Progenitor cell of endocrine pancreas (in vitro differentiated cells): ENCODE measurements at regions not wholly inside any gene's neighbourhood (a gene's known extent, or its start where the extent isn't known, plus 50 kb on each side); places are given as distances from the start of the nearest gene placed in this dataset.

Experiments used
- DNase-seq: peaks from one replicate; pipeline ENCODE4 v3.0.0; 2021; ENCODE audit warnings: low spot score; ENCODE audit not compliant: unreplicated experiment
- H3K27ac Mint-ChIP-seq: 2 replicates; pipeline ENCODE4 v1.8.0; 2021; ENCODE audit warnings: mild to moderate bottlenecking, moderate library complexity, mixed read lengths
- H3K27me3 Mint-ChIP-seq: 2 replicates; pipeline ENCODE4 v1.8.0; 2021; ENCODE audit warnings: mixed read lengths
- H3K36me3 Mint-ChIP-seq: 2 replicates; pipeline ENCODE4 v1.8.0; 2022; ENCODE audit warnings: mixed read lengths; ENCODE audit not compliant: insufficient read depth
- H3K4me1 Mint-ChIP-seq: 2 replicates; pipeline ENCODE4 v1.8.0; 2021; ENCODE audit warnings: low read depth, mixed read lengths
- H3K4me3 Mint-ChIP-seq: 2 replicates; pipeline ENCODE4 v1.8.0; 2021; ENCODE audit warnings: low read depth, mild to moderate bottlenecking, moderate library complexity, mixed read lengths
- H3K9me3 Mint-ChIP-seq: 2 replicates; pipeline ENCODE4 v1.8.0; 2021; ENCODE audit warnings: low read depth, mixed read lengths
- CTCF ChIP-seq: fragments of 200-600 bp; sonication (generic); IDR thresholded peaks from one replicate; pipeline ENCODE4 v1.5.0; 2021; ENCODE audit warnings: antibody characterized with exemption, mild to moderate bottlenecking; ENCODE audit not compliant: unreplicated experiment

- no peak overlapping the region for H3K4me3 Mint-ChIP-seq
- TF ChIP-seq CTCF, result no peak
- no peaks in the 10 kb centered on the region for H3K36me3 Mint-ChIP-seq
- H3K27me3 Mint-ChIP-seq, result peaks cover 32% of the 10 kb centered on the region
- no peaks in the 10 kb centered on the region for H3K9me3 Mint-ChIP-seq
- no peak overlapping the region for H3K27ac Mint-ChIP-seq
- DNase-seq, result no peak
- H3K4me1 Mint-ChIP-seq, result peaks cover 14% of the 10 kb centered on the region
Measured at GRCh38 chr2:104416339-104417000, 437.4 kb upstream of the POU3F3 start.

- Mint-ChIP-seq H3K9me3 (no peaks in the 10 kb centered on the region), H3K4me3 (no peak overlapping the region), H3K27me3 (peaks cover 10% of the 10 kb centered on the region), H3K36me3 (no peaks in the 10 kb centered on the region), H3K27ac (no peak overlapping the region), H3K4me1 (peaks cover 11% of the 10 kb centered on the region)
- TF ChIP-seq CTCF, result no peak
- no peak for DNase-seq
Measured at GRCh38 chr2:104420420-104420819, 433.5 kb upstream of the POU3F3 start.

- Mint-ChIP-seq H3K27me3 (peaks cover 5% of the 10 kb centered on the region), H3K36me3 (no peaks in the 10 kb centered on the region), H3K9me3 (no peaks in the 10 kb centered on the region), H3K4me3 (no peak overlapping the region), H3K4me1 (peaks cover 9% of the 10 kb centered on the region), H3K27ac (no peak overlapping the region)
- no peak for DNase-seq
- TF ChIP-seq CTCF, result no peak
Measured at GRCh38 chr2:104420953-104421352, 433.0 kb upstream of the POU3F3 start.

- no peak overlapping the region for H3K27ac Mint-ChIP-seq
- H3K27me3 Mint-ChIP-seq, result peaks cover 5% of the 10 kb centered on the region
- H3K4me3 Mint-ChIP-seq, result no peak overlapping the region
- H3K36me3 Mint-ChIP-seq, result no peaks in the 10 kb centered on the region
- no peaks in the 10 kb centered on the region for H3K9me3 Mint-ChIP-seq
- no peak for TF ChIP-seq CTCF
- no peak for DNase-seq
- H3K4me1 Mint-ChIP-seq, result no peaks in the 10 kb centered on the region
Measured at GRCh38 chr2:104425850-104426595, 427.9 kb upstream of the POU3F3 start.

GRCh38 chr2:104428155-104428554 lies 425.8 kb upstream of the POU3F3 start:
- H3K9me3 Mint-ChIP-seq, result no peaks in the 10 kb centered on the region
- no peaks in the 10 kb centered on the region for H3K36me3 Mint-ChIP-seq
- H3K27me3 Mint-ChIP-seq, result peaks cover 9% of the 10 kb centered on the region
- H3K4me3 Mint-ChIP-seq, result no peak overlapping the region
- H3K4me1 Mint-ChIP-seq, result no peaks in the 10 kb centered on the region
- DNase-seq, result no peak
- no peak overlapping the region for H3K27ac Mint-ChIP-seq
- TF ChIP-seq CTCF, result no peak
